ENCODE measurements at regions not wholly inside any gene's neighbourhood (a gene's known extent, or its start where the extent isn't known, plus 50 kb on each side); places are given as distances from the start of the nearest gene placed in this dataset.

- Histone ChIP-seq H3K79me2 (ENCODE audit: control insufficient read depth, insufficient read depth, low read length) (no peaks in the 10 kb centered on the region), H3K27ac (ENCODE audit: control insufficient read depth, insufficient read depth, low read length) (no peak overlapping the region), H3K27me3 (ENCODE audit: control insufficient read depth, extremely low read depth, insufficient read depth, low read length) (no peaks in the 10 kb centered on the region), H3K4me2 (ENCODE audit: control insufficient read depth, extremely low read depth, insufficient read depth, low read depth, low read length) (no peak overlapping the region), H3K36me3 (ENCODE audit: control insufficient read depth in 2 of 2, extremely low read depth in 1 of 2, insufficient read depth in 2 of 2, low read length in 2 of 2) (no peaks in the 10 kb centered on the region), H3K4me3 (ENCODE audit: control insufficient read depth in 2 of 3, extremely low read depth in 1 of 3, insufficient read depth in 2 of 3, low read depth in 1 of 3, low read length in 3 of 3) (no peak overlapping the region), H3K9me3 (ENCODE audit: control insufficient read depth, low read depth, low read length) (no peaks in the 10 kb centered on the region), H4K20me1 (ENCODE audit: control insufficient read depth, extremely low read depth, insufficient read depth, low read length) (no peaks in the 10 kb centered on the region), H3K9me1 (ENCODE audit: control insufficient read depth, extremely low read depth, insufficient read depth, low read length) (no peaks in the 10 kb centered on the region), H3K4me1 (ENCODE audit: control insufficient read depth, extremely low read depth, insufficient read depth, low read length) (no peaks in the 10 kb centered on the region), H2AFZ (ENCODE audit: control insufficient read depth, low read length) (no peak overlapping the region), H3K9ac (ENCODE audit: control insufficient read depth, extremely low read depth, insufficient read depth, low read length) (no peak overlapping the region)
- dilution Hi-C loops (cut with MboI; ENCODE audit: extremely low pct_ligation_motif_present, low sequenced_read_pairs): no loop called here
- DNase-seq (ENCODE audit: low read depth, low spot score): no peak
- FAIRE-seq: no peak
- TF ChIP-seq EZH2 (IDR thresholded peaks at IDR 0.05; ENCODE audit: low read length): no peak
- TF ChIP-seq CTCF (optimal IDR thresholded peaks at IDR 0.05 in 1 of 3, IDR thresholded peaks at IDR 0.05 in 1 of 3, conservative IDR thresholded peaks at IDR 0.05 in 1 of 3; ENCODE audit: extremely low read depth in 1 of 3, insufficient read depth in 2 of 3, low read length in 3 of 3): no peak
These were observed 184.6 kb upstream of the HDAC4 start for GRCh38 chr2:239585422-239585821.

- no peak overlapping the region for H3K4me3 ChIP-seq (ENCODE audit: control insufficient read depth in 2 of 3, extremely low read depth in 1 of 3, insufficient read depth in 2 of 3, low read depth in 1 of 3, low read length in 3 of 3)
- H3K9ac ChIP-seq (ENCODE audit: control insufficient read depth, extremely low read depth, insufficient read depth, low read length): no peak overlapping the region
- FAIRE-seq (no peak), DNase-seq (ENCODE audit: low read depth, low spot score) (no peak)
- H3K27me3 ChIP-seq (ENCODE audit: control insufficient read depth, extremely low read depth, insufficient read depth, low read length): no peaks in the 10 kb centered on the region
- dilution Hi-C loops (cut with MboI; ENCODE audit: extremely low pct_ligation_motif_present, low sequenced_read_pairs): no loop called here
- H3K9me3 ChIP-seq (ENCODE audit: control insufficient read depth, low read depth, low read length): no peaks in the 10 kb centered on the region
- no peak overlapping the region for H3K4me2 ChIP-seq (ENCODE audit: control insufficient read depth, extremely low read depth, insufficient read depth, low read depth, low read length)
- H2AFZ ChIP-seq (ENCODE audit: control insufficient read depth, low read length): no peak overlapping the region
- no peaks in the 10 kb centered on the region for H3K79me2 ChIP-seq (ENCODE audit: control insufficient read depth, insufficient read depth, low read length)
- no peaks in the 10 kb centered on the region for H3K4me1 ChIP-seq (ENCODE audit: control insufficient read depth, extremely low read depth, insufficient read depth, low read length)
- no peaks in the 10 kb centered on the region for H4K20me1 ChIP-seq (ENCODE audit: control insufficient read depth, extremely low read depth, insufficient read depth, low read length)
- TF ChIP-seq EZH2 (IDR thresholded peaks at IDR 0.05; ENCODE audit: low read length) (no peak), CTCF (optimal IDR thresholded peaks at IDR 0.05 in 1 of 3, IDR thresholded peaks at IDR 0.05 in 1 of 3, conservative IDR thresholded peaks at IDR 0.05 in 1 of 3; ENCODE audit: extremely low read depth in 1 of 3, insufficient read depth in 2 of 3, low read length in 3 of 3) (no peak)
- no peaks in the 10 kb centered on the region for H3K9me1 ChIP-seq (ENCODE audit: control insufficient read depth, extremely low read depth, insufficient read depth, low read length)
- no peak overlapping the region for H3K27ac ChIP-seq (ENCODE audit: control insufficient read depth, insufficient read depth, low read length)
- H3K36me3 ChIP-seq (ENCODE audit: control insufficient read depth in 2 of 2, extremely low read depth in 1 of 2, insufficient read depth in 2 of 2, low read length in 2 of 2): no peaks in the 10 kb centered on the region
These were observed 184.2 kb upstream of the HDAC4 start for GRCh38 chr2:239584986-239585385.

All from keratinocyte (primary cell).